Osteoblast (primary cell): ENCODE measurements at regions not wholly inside any gene's neighbourhood (a gene's known extent, or its start where the extent isn't known, plus 50 kb on each side); places are given as distances from the start of the nearest gene placed in this dataset.
"Not testable (repeated sequence)": the region's sequence is repeated elsewhere in the genome, so short reads cannot be mapped to it uniquely, and the experiment has no call there.

Experiments
- DNase-seq: peaks from one replicate; pipeline ENCODE4 v3.0.0; 2011; ENCODE audit warnings: low spot score, mixed read lengths; ENCODE audit not compliant: insufficient read length; ENCODE audit errors: missing footprints
- H2AFZ ChIP-seq: 2 replicates; pipeline ENCODE4 v1.6.0; 2011; ENCODE audit warnings: mild to moderate bottlenecking, low read length
- H3K27ac ChIP-seq: 2 replicates; pipeline ENCODE4 v1.5.1; 2011; ENCODE audit warnings: mild to moderate bottlenecking, low read depth, low read length, moderate library complexity
- H3K27me3 ChIP-seq: 2 replicates; pipeline ENCODE4 v1.6.0; 2012; ENCODE audit warnings: mild to moderate bottlenecking, control low read depth, inconsistent platforms, low read length, moderate library complexity; ENCODE audit not compliant: insufficient read depth
- H3K36me3 ChIP-seq: 2 replicates; pipeline ENCODE4 v1.5.1; 2011; ENCODE audit warnings: mild to moderate bottlenecking, low read length, control low read depth, moderate library complexity; ENCODE audit not compliant: insufficient read depth
- H3K4me1 ChIP-seq: 2 replicates; pipeline ENCODE4 v1.5.1; 2011; ENCODE audit warnings: mild to moderate bottlenecking, low read length, control low read depth, moderate library complexity; ENCODE audit not compliant: insufficient read depth
- H3K4me2 ChIP-seq: 2 replicates; pipeline ENCODE4 v1.6.0; 2011; ENCODE audit warnings: mild to moderate bottlenecking, low read length; ENCODE audit not compliant: insufficient read depth
- H3K4me3 ChIP-seq: fragments of 200-600 bp; sonication (generic); 3 replicates; pipeline ENCODE4 v1.5.1; 2012; ENCODE audit warnings: mild to moderate bottlenecking, low read length, inconsistent platforms; ENCODE audit not compliant: insufficient read depth
- H3K79me2 ChIP-seq: 2 replicates; pipeline ENCODE4 v1.6.0; 2012; ENCODE audit warnings: mild to moderate bottlenecking, low read length, control low read depth, inconsistent platforms; ENCODE audit not compliant: insufficient read depth
- H3K9me3 ChIP-seq: 2 replicates; pipeline ENCODE4 v1.5.1; 2011; ENCODE audit warnings: low read depth, low read length, control low read depth
- H4K20me1 ChIP-seq: 2 replicates; pipeline ENCODE4 v1.6.0; 2012; ENCODE audit warnings: mild to moderate bottlenecking, low read length, control low read depth; ENCODE audit not compliant: insufficient read depth
- CTCF ChIP-seq: IDR thresholded peaks from 2 replicates; pipeline ENCODE4 v1.5.1; 2011; ENCODE audit warnings: mild to moderate bottlenecking, low read depth, low read length, moderate library complexity; ENCODE audit errors: extremely low read depth

- no peak for DNase-seq
Measured at GRCh38 chr12:61254225-61254624, 1006.0 kb upstream of the USP15 start.

GRCh38 chr12:61264294-61264693 lies 995.9 kb upstream of the USP15 start:
- not testable (repeated sequence) for H2AFZ ChIP-seq, H3K9me3 ChIP-seq, H3K27ac ChIP-seq, DNase-seq, H3K4me2 ChIP-seq, H3K36me3 ChIP-seq, H3K4me1 ChIP-seq, H3K79me2 ChIP-seq, H3K27me3 ChIP-seq, H3K4me3 ChIP-seq, H4K20me1 ChIP-seq

More at GRCh38 chr12:61254225-61254624, 1006.0 kb upstream of the USP15 start:
- no peaks in the 10 kb centered on the region for H3K27me3 ChIP-seq
- H3K9me3 ChIP-seq, result peaks cover 3% of the 10 kb centered on the region
- H3K27ac ChIP-seq, result no peak overlapping the region
- no peaks in the 10 kb centered on the region for H4K20me1 ChIP-seq
- TF ChIP-seq CTCF, result no peak
- H2AFZ ChIP-seq, result no peak overlapping the region
- no peaks in the 10 kb centered on the region for H3K4me1 ChIP-seq
- H3K79me2 ChIP-seq, result no peaks in the 10 kb centered on the region
- no peaks in the 10 kb centered on the region for H3K36me3 ChIP-seq
- no peak overlapping the region for H3K4me2 ChIP-seq
- H3K4me3 ChIP-seq, result no peak overlapping the region

GRCh38 chr12:61267474-61267873 lies 992.7 kb upstream of the USP15 start:
- Histone ChIP-seq H4K20me1 (no peaks in the 10 kb centered on the region), H3K27ac (no peak overlapping the region), H3K36me3 (no peaks in the 10 kb centered on the region), H3K4me3 (no peak overlapping the region), H3K4me2 (no peak overlapping the region), H2AFZ (no peak overlapping the region), H3K4me1 (no peaks in the 10 kb centered on the region), H3K27me3 (no peaks in the 10 kb centered on the region), H3K79me2 (no peaks in the 10 kb centered on the region), H3K9me3 (no peaks in the 10 kb centered on the region)
- no peak for DNase-seq
- TF ChIP-seq CTCF, result no peak

GRCh38 chr12:61272441-61272840 lies 987.8 kb upstream of the USP15 start:
- DNase-seq, result no peak
- H3K27me3 ChIP-seq, result no peaks in the 10 kb centered on the region
- no peak overlapping the region for H3K4me2 ChIP-seq
- no peaks in the 10 kb centered on the region for H4K20me1 ChIP-seq
- H3K36me3 ChIP-seq, result no peaks in the 10 kb centered on the region
- H3K79me2 ChIP-seq, result no peaks in the 10 kb centered on the region
- H3K4me1 ChIP-seq, result no peaks in the 10 kb centered on the region
- no peak overlapping the region for H3K4me3 ChIP-seq
- no peak overlapping the region for H3K27ac ChIP-seq
- H3K9me3 ChIP-seq, result peaks cover 3% of the 10 kb centered on the region
- no peak overlapping the region for H2AFZ ChIP-seq
- TF ChIP-seq CTCF, result no peak
